ENCODE measurements at regions not wholly inside any gene's neighbourhood (a gene's known extent, or its start where the extent isn't known, plus 50 kb on each side); places are given as distances from the start of the nearest gene placed in this dataset.

- no peak for DNase-seq
Observed at GRCh38 chr2:212595036-212595654, 56.5 kb upstream of the ERBB4 start.

GRCh38 chr2:212592695-212593094, 54.1 kb upstream of the ERBB4 start:
- DNase-seq, result no peak
